Gastroesophageal sphincter (tissue), 4 donors: ENCODE measurements at regions not wholly inside any gene's neighbourhood (a gene's known extent, or its start where the extent isn't known, plus 50 kb on each side); places are given as distances from the start of the nearest gene placed in this dataset.
"Not testable (repeated sequence)": the region's sequence is repeated elsewhere in the genome, so short reads cannot be mapped to it uniquely, and the experiment has no call there.

Experiments
- ATAC-seq: fragments of 150-250 bp; one replicate; pipeline ENCODE4 v1.9.1; 2016; ENCODE audit warnings: mild to moderate bottlenecking, moderate library complexity
- H3K27ac ChIP-seq, 4 donors: fragments of 200-600 bp; sonication (generic) in 3 of 4; 1 replicate in 3 of 4; 2 replicates in 1 of 4; pipeline ENCODE4 v1.5.1; 2016 to 2019
- H3K27me3 ChIP-seq: fragments of 200-600 bp; sonication (generic); one replicate; pipeline ENCODE4 v1.5.1; 2019
- H3K36me3 ChIP-seq, 2 donors: fragments of 200-600 bp; sonication (generic); one replicate each; pipeline ENCODE4 v1.5.1; 2019; ENCODE audit warnings: control low read depth in 1 of 2
- H3K4me1 ChIP-seq, 3 donors: fragments of 200-600 bp; sonication (generic); 1 replicate in 2 of 3; 2 replicates in 1 of 3; pipeline ENCODE4 v1.5.1; 2016 to 2019; ENCODE audit warnings: control low read depth in 2 of 3
- H3K4me3 ChIP-seq, 2 donors: fragments of 200-600 bp; sonication (generic); one replicate each; pipeline ENCODE4 v1.5.1; 2019; ENCODE audit warnings: mild to moderate bottlenecking in 1 of 2, moderate library complexity in 1 of 2
- H3K9me3 ChIP-seq, 3 donors: fragments of 200-600 bp; sonication (generic); one replicate each; pipeline ENCODE4 v1.5.1; 2017 to 2019; ENCODE audit warnings: control low read depth in 2 of 3
- CTCF ChIP-seq, 4 experiments: fragments of 200-600 bp in 2 of 4; fragments of 450-650 bp in 2 of 4; sonication (generic) in 1 of 4; IDR thresholded peaks; one replicate each; pipeline ENCODE4 v1.5.1; 2017 to 2019; ENCODE audit warnings: antibody characterized with exemption in 4 of 4, mild to moderate bottlenecking in 2 of 4, moderate library complexity in 2 of 4
- EP300 ChIP-seq: sonication (generic); formaldehyde crosslinking; IDR thresholded peaks from one replicate; pipeline ENCODE4 v1.6.1; 2017; ENCODE audit warnings: antibody characterized with exemption, mild to moderate bottlenecking
- POLR2A ChIP-seq, 2 donors: fragments of 450-650 bp; IDR thresholded peaks; one replicate each; pipeline ENCODE4 v1.6.1; 2017; ENCODE audit warnings: antibody characterized with exemption in 2 of 2, mild to moderate bottlenecking in 2 of 2, moderate library complexity in 1 of 2
- POLR2AphosphoS5 ChIP-seq: sonication (generic); formaldehyde crosslinking; IDR thresholded peaks from one replicate; pipeline ENCODE4 v1.6.1; 2017; ENCODE audit warnings: antibody characterized with exemption
- WGBS, 2 donors: methylation state at CpG; one replicate each; pipeline ENCODE4 v1.1.5; 2018; ENCODE audit warnings: low coverage in 1 of 2; 5-methylcytosine and 5-hydroxymethylcytosine counted together
- small RNA-seq, 4 donors: library from RNA; depleted of rRNA; stranded (forward); fragments of <200 nt; gene quantifications; one replicate each; pipeline ENCODE3, GENCODE V24; 2016

GRCh38 chr9:111094958-111095357 lies 56.7 kb upstream of the LPAR1 start:
- H3K4me3 ChIP-seq: no peak overlapping the region
- no peaks in the 10 kb centered on the region for H3K36me3 ChIP-seq
- ATAC-seq: no peak
- no peaks in the 10 kb centered on the region for H3K9me3 ChIP-seq
- no peaks in the 10 kb centered on the region for H3K27me3 ChIP-seq
- TF ChIP-seq EP300: no peak
- H3K27ac ChIP-seq: peak overlapping the region in 2 of 4 donors; percentile 37 to 53
- peaks cover 0 to 14% (median 0%) of the 10 kb centered on the region in 3 donors for H3K4me1 ChIP-seq

DNA sequence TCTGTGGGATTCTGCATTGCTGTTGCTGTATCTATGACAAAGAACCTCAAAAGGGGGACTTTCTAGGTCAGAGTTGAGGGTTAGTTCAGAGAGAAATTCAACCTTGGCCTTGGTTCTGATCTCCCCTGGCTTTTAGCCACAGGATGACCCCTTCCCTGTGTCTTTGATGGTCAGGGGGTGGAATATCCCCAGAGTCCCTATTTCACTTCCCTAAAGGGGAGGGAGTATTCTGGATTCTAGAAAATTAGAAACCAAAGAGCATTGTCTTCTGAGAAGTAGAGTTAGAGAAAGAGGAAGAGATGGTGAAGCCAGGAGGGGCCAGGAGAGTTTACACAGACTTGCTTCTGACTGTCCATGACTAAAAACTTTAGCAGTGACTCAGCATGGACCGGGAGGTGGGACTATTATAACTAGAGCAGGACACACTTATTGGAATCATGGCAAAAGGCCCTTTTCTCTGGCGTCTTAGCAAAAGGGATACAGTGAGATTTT lies 56.2 kb upstream of the LPAR1 start:
- H3K36me3 ChIP-seq: no peaks in the 10 kb centered on the region
- peaks cover 0 to 14% (median 0%) of the 10 kb centered on the region in 3 donors for H3K4me1 ChIP-seq
- no peaks in the 10 kb centered on the region for H3K27me3 ChIP-seq
- H3K9me3 ChIP-seq: no peaks in the 10 kb centered on the region
- TF ChIP-seq EP300 (no peak), CTCF (IDR thresholded peaks at IDR 0.05) (no peak), POLR2AphosphoS5 (no peak), POLR2A (IDR thresholded peaks at IDR 0.05) (no peak)
- 0 to 20% methylated on average over 1 to 2 of the region's 2 CpGs for WGBS, 2 donors
- no peak overlapping the region for H3K4me3 ChIP-seq
- ATAC-seq: peak; percentile 86
- H3K27ac ChIP-seq: peak overlapping the region in 2 of 4 donors; percentile 37 to 53

DNA sequence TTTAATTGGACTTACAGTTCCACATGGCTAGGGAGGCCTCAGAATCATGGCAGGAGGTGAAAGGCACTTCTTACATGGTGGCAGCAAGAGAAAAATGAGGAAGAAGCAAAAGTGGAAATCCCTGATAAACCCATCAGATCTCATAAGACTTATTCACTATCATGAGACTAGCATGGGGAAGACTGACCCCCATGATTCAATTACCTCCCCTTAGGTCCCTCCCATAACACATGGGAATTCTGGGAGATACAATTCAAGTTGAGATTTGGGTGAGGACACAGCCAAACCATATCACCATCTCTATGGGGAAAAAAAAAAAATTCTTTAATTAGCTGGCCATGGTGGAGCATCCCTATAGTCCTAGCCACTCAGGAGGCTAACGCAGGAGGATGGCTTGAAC lies 53.9 kb upstream of the LPAR1 start:
- WGBS, 2 donors: 94% methylated on average over 1 of the region's 1 CpG; no CpG with 5 or more reads in 1 of the 2 donors
- H3K27ac ChIP-seq: not testable (repeated sequence)

More for the DNA sequence above, 53.9 kb upstream of the LPAR1 start:
- H3K9me3 ChIP-seq, H3K36me3 ChIP-seq, H3K27me3 ChIP-seq, H3K4me3 ChIP-seq, ATAC-seq: not testable (repeated sequence)
- peaks cover 0 to 14% (median 0%) of the 10 kb centered on the region in 3 donors for H3K4me1 ChIP-seq

Small RNA genes in the stretch of these regions (small RNA-seq; reads per million reads assigned to genes)
- gene MIR7702: 0 reads per million in 4 donors
- gene RNY4P18: 0.62 to 1.9 (median 0.99) reads per million in 4 donors
